ENCODE measurements at regions not wholly inside any gene's neighbourhood (a gene's known extent, or its start where the extent isn't known, plus 50 kb on each side); places are given as distances from the start of the nearest gene placed in this dataset.

DNA sequence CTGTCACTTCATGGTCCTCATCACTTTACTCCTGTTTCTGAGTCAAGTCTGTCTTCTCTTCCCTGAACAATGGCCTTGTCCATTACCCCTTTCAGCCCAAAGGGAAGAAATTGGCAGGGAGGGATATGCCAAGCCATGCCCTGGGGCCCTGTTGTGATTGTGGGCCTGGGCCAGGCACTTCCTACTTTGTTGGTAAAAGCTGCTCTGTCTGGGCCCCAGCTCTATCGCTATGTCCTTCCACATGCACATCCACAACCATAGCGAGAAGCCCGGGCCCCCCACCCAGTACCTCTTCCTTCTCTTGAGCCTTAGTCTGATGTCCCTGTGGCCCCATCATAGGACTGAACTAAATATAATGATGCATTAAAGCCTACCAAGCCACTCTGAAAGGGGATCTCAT, 126.7 kb upstream of the RCN1 start:
- DNase-seq (ENCODE audit: low read depth) (no peak), FAIRE-seq (no peak)
- no peaks in the 10 kb centered on the region for H3K27me3 ChIP-seq (ENCODE audit: control insufficient read depth, insufficient read depth, low read length)
- no peaks in the 10 kb centered on the region for H3K36me3 ChIP-seq (ENCODE audit: control insufficient read depth, insufficient read depth, low read length)
- no peak overlapping the region for H3K4me3 ChIP-seq (ENCODE audit: low read depth, low read length)
- TF ChIP-seq CTCF (IDR thresholded peaks at IDR 0.05; ENCODE audit: insufficient read depth, low read length, severe bottlenecking): no peak

DNA sequence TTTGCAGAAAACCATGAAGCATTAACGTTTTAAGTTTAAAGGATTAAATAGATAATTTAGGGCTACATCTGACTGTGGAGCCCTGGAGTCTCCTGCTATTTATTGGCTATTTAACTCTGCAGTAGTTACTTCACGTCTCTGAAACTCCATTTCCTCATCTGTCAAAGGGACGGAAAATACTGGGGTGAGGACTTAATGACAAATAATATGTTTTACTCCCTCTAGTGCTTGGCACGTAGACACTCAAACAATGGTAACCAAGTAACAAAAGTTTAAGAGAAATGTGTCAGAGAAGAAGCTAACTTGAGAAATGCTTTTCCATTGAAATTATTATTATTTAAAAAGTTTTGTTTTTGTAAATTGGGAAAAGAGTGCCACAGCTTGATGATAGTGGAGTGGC, 130.7 kb upstream of the RCN1 start:
- Histone ChIP-seq H3K36me3 (ENCODE audit: control insufficient read depth, insufficient read depth, low read length) (no peaks in the 10 kb centered on the region), H3K27me3 (ENCODE audit: control insufficient read depth, insufficient read depth, low read length) (no peaks in the 10 kb centered on the region), H3K4me3 (ENCODE audit: low read depth, low read length) (no peak overlapping the region)
- DNase-seq (ENCODE audit: low read depth): no peak
- TF ChIP-seq CTCF (IDR thresholded peaks at IDR 0.05; ENCODE audit: insufficient read depth, low read length, severe bottlenecking): no peak
- no peak for FAIRE-seq

- Histone ChIP-seq H3K4me3 (ENCODE audit: low read depth, low read length) (no peak overlapping the region), H3K27me3 (ENCODE audit: control insufficient read depth, insufficient read depth, low read length) (no peaks in the 10 kb centered on the region), H3K36me3 (ENCODE audit: control insufficient read depth, insufficient read depth, low read length) (no peaks in the 10 kb centered on the region)
- DNase-seq (ENCODE audit: low read depth): peak; percentile 25
- FAIRE-seq: no peak
- no peak for TF ChIP-seq CTCF (IDR thresholded peaks at IDR 0.05; ENCODE audit: insufficient read depth, low read length, severe bottlenecking)
Observed at GRCh38 chr11:31959716-31960115, 131.2 kb upstream of the RCN1 start.

DNA sequence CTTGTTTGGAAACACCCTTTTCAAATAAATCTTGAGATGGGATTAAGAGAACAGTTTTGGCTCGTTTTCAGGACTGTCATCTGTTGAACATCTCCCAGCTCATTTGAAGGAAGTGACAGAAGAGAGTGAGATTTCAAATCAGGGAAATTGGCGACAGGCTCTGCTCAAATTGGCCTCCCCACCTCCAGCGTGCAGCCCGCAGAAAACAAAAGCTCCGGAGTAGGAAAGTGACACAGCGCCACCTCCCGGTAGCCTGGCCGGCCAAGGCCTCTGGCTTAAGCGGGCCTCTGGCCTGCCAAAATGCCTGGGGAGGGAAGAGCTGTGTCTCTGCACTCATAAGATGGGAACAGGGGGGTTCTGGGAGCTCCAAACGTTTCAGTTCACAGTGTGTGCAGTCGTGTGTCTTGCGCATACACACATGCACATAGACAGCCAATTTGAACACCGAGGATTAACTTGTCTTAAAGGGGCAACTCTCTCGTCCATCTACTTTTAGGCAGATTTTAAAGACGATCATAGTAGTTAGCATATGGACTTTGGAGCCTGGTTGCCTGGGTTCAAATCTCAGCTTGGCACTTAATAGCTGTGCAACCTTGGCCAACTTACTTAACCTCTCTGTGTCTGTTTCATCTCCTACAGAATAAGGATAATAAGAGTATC, 132.7 kb upstream of the RCN1 start:
- peak; percentile 90 for TF ChIP-seq CTCF (IDR thresholded peaks at IDR 0.05; ENCODE audit: insufficient read depth, low read length, severe bottlenecking)
- DNase-seq (ENCODE audit: low read depth) (peak; percentile 25), FAIRE-seq (peak; percentile 40)
- Histone ChIP-seq H3K27me3 (ENCODE audit: control insufficient read depth, insufficient read depth, low read length) (no peaks in the 10 kb centered on the region), H3K4me3 (ENCODE audit: low read depth, low read length) (no peak overlapping the region), H3K36me3 (ENCODE audit: control insufficient read depth, insufficient read depth, low read length) (no peaks in the 10 kb centered on the region)

- DNase-seq (ENCODE audit: low read depth) (no peak), FAIRE-seq (no peak)
- Histone ChIP-seq H3K36me3 (ENCODE audit: control insufficient read depth, insufficient read depth, low read length) (no peaks in the 10 kb centered on the region), H3K27me3 (ENCODE audit: control insufficient read depth, insufficient read depth, low read length) (no peaks in the 10 kb centered on the region), H3K4me3 (ENCODE audit: low read depth, low read length) (no peak overlapping the region)
- no peak for TF ChIP-seq CTCF (IDR thresholded peaks at IDR 0.05; ENCODE audit: insufficient read depth, low read length, severe bottlenecking)
Observed at GRCh38 chr11:31957674-31958073, 133.2 kb upstream of the RCN1 start.

DNA sequence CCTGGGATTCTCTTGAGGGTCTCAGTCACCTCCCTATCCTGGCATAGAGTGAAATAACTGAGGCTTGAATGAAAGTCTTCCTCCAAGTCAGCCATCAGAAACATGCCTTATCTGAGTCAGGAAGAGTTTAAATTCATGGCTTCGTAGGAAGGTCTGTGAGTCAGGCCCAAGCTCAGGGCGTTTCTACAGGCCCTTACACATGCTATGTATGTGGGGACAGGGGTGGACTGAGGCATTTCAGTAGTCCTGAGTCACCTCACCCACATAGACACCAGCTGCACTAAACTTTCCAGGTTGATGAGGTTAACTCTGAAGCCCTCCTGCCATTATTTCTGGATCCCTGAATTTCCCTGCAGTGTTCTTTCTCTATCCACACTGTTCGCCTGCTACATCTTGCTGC, 134.6 kb upstream of the RCN1 start:
- DNase-seq (ENCODE audit: low read depth): peak; percentile 61
- H3K4me3 ChIP-seq (ENCODE audit: low read depth, low read length): no peak overlapping the region
- no peaks in the 10 kb centered on the region for H3K36me3 ChIP-seq (ENCODE audit: control insufficient read depth, insufficient read depth, low read length)
- no peak for TF ChIP-seq CTCF (IDR thresholded peaks at IDR 0.05; ENCODE audit: insufficient read depth, low read length, severe bottlenecking)
- no peak for FAIRE-seq
- H3K27me3 ChIP-seq (ENCODE audit: control insufficient read depth, insufficient read depth, low read length): no peaks in the 10 kb centered on the region
